Hematopoietic multipotent progenitor cell treated with erythropoietin and hydrocortisone succinate and interleukin-3 and kit ligand, for 15 days (in vitro differentiated cells): ENCODE measurements at regions not wholly inside any gene's neighbourhood (a gene's known extent, or its start where the extent isn't known, plus 50 kb on each side); places are given as distances from the start of the nearest gene placed in this dataset.

Experiments used
- DNase-seq: peaks from one replicate; pipeline ENCODE4 v3.0.0-alpha.2; 2015; ENCODE audit warnings: low spot score

GRCh38 chr2:2848621-2849333, 517.7 kb upstream of the MYT1L start:
- DNase-seq: no peak

GRCh38 chr2:2848198-2848597, 517.1 kb upstream of the MYT1L start:
- DNase-seq: no peak

GRCh38 chr2:2847209-2847676, 516.2 kb upstream of the MYT1L start:
- DNase-seq: peak; percentile 6

- peak; percentile 74 for DNase-seq
Measured at GRCh38 chr2:2846332-2847208, 515.5 kb upstream of the MYT1L start.

- DNase-seq: no peak
Measured at GRCh38 chr2:2845806-2846315, 514.8 kb upstream of the MYT1L start.

- no peak for DNase-seq
Measured at GRCh38 chr2:2845267-2845666, 514.2 kb upstream of the MYT1L start.

- DNase-seq: peak; percentile 7
Measured at GRCh38 chr2:2843969-2844548, 513.0 kb upstream of the MYT1L start.

- DNase-seq: no peak
Measured at GRCh38 chr2:2842466-2842865, 511.4 kb upstream of the MYT1L start.

- no peak for DNase-seq
Measured at GRCh38 chr2:2840681-2841300, 509.7 kb upstream of the MYT1L start.

- DNase-seq: no peak
Measured at GRCh38 chr2:2839782-2840531, 508.9 kb upstream of the MYT1L start.

GRCh38 chr2:2839393-2839781, 508.3 kb upstream of the MYT1L start:
- DNase-seq: no peak

- DNase-seq: no peak
Measured at GRCh38 chr2:2838548-2838845, 507.4 kb upstream of the MYT1L start.

- DNase-seq: no peak
Measured at GRCh38 chr2:2837746-2838547, 506.9 kb upstream of the MYT1L start.

- no peak for DNase-seq
Measured at GRCh38 chr2:2836343-2837070, 505.4 kb upstream of the MYT1L start.

- DNase-seq: no peak
Measured at GRCh38 chr2:2834516-2835254, 503.6 kb upstream of the MYT1L start.

GRCh38 chr2:2834105-2834504, 503.0 kb upstream of the MYT1L start:
- no peak for DNase-seq

GRCh38 chr2:2832657-2833056, 501.6 kb upstream of the MYT1L start:
- no peak for DNase-seq

- no peak for DNase-seq
Measured at GRCh38 chr2:2831633-2832032, 500.6 kb upstream of the MYT1L start.

- no peak for DNase-seq
Measured at GRCh38 chr2:2830576-2830975, 499.5 kb upstream of the MYT1L start.
